ENCODE measurements at regions not wholly inside any gene's neighbourhood (a gene's known extent, or its start where the extent isn't known, plus 50 kb on each side); places are given as distances from the start of the nearest gene placed in this dataset.

GRCh38 chr9:17863924-17864323 is 285.1 kb downstream of the SH3GL2 start:
- Mint-ChIP-seq H3K9me3 (ENCODE audit: unreplicated experiment) (no peaks in the 10 kb centered on the region), H3K27ac (ENCODE audit: unreplicated experiment) (no peak overlapping the region), H3K4me3 (ENCODE audit: unreplicated experiment) (no peak overlapping the region), H3K36me3 (ENCODE audit: low read depth, unreplicated experiment) (no peaks in the 10 kb centered on the region), H3K27me3 (ENCODE audit: unreplicated experiment) (peaks cover 2% of the 10 kb centered on the region), H3K4me1 (ENCODE audit: unreplicated experiment) (no peaks in the 10 kb centered on the region)
- no peak for DNase-seq (ENCODE audit: low spot score)
- TF ChIP-seq CTCF (IDR thresholded peaks at IDR 0.05; ENCODE audit: unreplicated experiment): no peak

GRCh38 chr9:17864951-17865350 is 286.1 kb downstream of the SH3GL2 start:
- Mint-ChIP-seq H3K4me1 (ENCODE audit: unreplicated experiment) (no peaks in the 10 kb centered on the region), H3K36me3 (ENCODE audit: low read depth, unreplicated experiment) (no peaks in the 10 kb centered on the region), H3K27me3 (ENCODE audit: unreplicated experiment) (peaks cover 2% of the 10 kb centered on the region), H3K9me3 (ENCODE audit: unreplicated experiment) (no peaks in the 10 kb centered on the region), H3K27ac (ENCODE audit: unreplicated experiment) (no peak overlapping the region), H3K4me3 (ENCODE audit: unreplicated experiment) (no peak overlapping the region)
- no peak for TF ChIP-seq CTCF (IDR thresholded peaks at IDR 0.05; ENCODE audit: unreplicated experiment)
- no peak for DNase-seq (ENCODE audit: low spot score)

GRCh38 chr9:17865881-17866280 is 287.0 kb downstream of the SH3GL2 start:
- DNase-seq (ENCODE audit: low spot score): no peak
- Mint-ChIP-seq H3K4me3 (ENCODE audit: unreplicated experiment) (no peak overlapping the region), H3K27ac (ENCODE audit: unreplicated experiment) (no peak overlapping the region), H3K36me3 (ENCODE audit: low read depth, unreplicated experiment) (no peaks in the 10 kb centered on the region), H3K9me3 (ENCODE audit: unreplicated experiment) (no peaks in the 10 kb centered on the region), H3K4me1 (ENCODE audit: unreplicated experiment) (no peaks in the 10 kb centered on the region), H3K27me3 (ENCODE audit: unreplicated experiment) (peaks cover 2% of the 10 kb centered on the region)
- TF ChIP-seq CTCF (IDR thresholded peaks at IDR 0.05; ENCODE audit: unreplicated experiment): no peak

GRCh38 chr9:17870722-17871121 is 291.9 kb downstream of the SH3GL2 start:
- Mint-ChIP-seq H3K36me3 (ENCODE audit: low read depth, unreplicated experiment) (no peaks in the 10 kb centered on the region), H3K4me3 (ENCODE audit: unreplicated experiment) (no peak overlapping the region), H3K4me1 (ENCODE audit: unreplicated experiment) (no peaks in the 10 kb centered on the region), H3K9me3 (ENCODE audit: unreplicated experiment) (no peaks in the 10 kb centered on the region), H3K27ac (ENCODE audit: unreplicated experiment) (no peak overlapping the region), H3K27me3 (ENCODE audit: unreplicated experiment) (peaks cover 2% of the 10 kb centered on the region)
- TF ChIP-seq CTCF (IDR thresholded peaks at IDR 0.05; ENCODE audit: unreplicated experiment): no peak
- no peak for DNase-seq (ENCODE audit: low spot score)

GRCh38 chr9:17871213-17871890 is 292.5 kb downstream of the SH3GL2 start:
- TF ChIP-seq CTCF (IDR thresholded peaks at IDR 0.05; ENCODE audit: unreplicated experiment): no peak
- Mint-ChIP-seq H3K36me3 (ENCODE audit: low read depth, unreplicated experiment) (no peaks in the 10 kb centered on the region), H3K4me3 (ENCODE audit: unreplicated experiment) (no peak overlapping the region)

More at GRCh38 chr9:17871213-17871890, 292.5 kb downstream of the SH3GL2 start:
- Mint-ChIP-seq H3K27me3 (ENCODE audit: unreplicated experiment) (peaks cover 2% of the 10 kb centered on the region), H3K9me3 (ENCODE audit: unreplicated experiment) (no peaks in the 10 kb centered on the region), H3K27ac (ENCODE audit: unreplicated experiment) (no peak overlapping the region), H3K4me1 (ENCODE audit: unreplicated experiment) (no peaks in the 10 kb centered on the region)
- DNase-seq (ENCODE audit: low spot score): no peak

Measured in endothelial cell (in vitro differentiated cells).